Occipital lobe (tissue), 1 donor: ENCODE measurements at regions not wholly inside any gene's neighbourhood (a gene's known extent, or its start where the extent isn't known, plus 50 kb on each side); places are given as distances from the start of the nearest gene placed in this dataset.
"Not testable (repeated sequence)": the region's sequence is repeated elsewhere in the genome, so short reads cannot be mapped to it uniquely, and the experiment has no call there.

Experiments used
- DNase-seq: peaks from one replicate; lab custom pipeline; 2025; lab: John Stamatoyannopoulos, UW

DNA sequence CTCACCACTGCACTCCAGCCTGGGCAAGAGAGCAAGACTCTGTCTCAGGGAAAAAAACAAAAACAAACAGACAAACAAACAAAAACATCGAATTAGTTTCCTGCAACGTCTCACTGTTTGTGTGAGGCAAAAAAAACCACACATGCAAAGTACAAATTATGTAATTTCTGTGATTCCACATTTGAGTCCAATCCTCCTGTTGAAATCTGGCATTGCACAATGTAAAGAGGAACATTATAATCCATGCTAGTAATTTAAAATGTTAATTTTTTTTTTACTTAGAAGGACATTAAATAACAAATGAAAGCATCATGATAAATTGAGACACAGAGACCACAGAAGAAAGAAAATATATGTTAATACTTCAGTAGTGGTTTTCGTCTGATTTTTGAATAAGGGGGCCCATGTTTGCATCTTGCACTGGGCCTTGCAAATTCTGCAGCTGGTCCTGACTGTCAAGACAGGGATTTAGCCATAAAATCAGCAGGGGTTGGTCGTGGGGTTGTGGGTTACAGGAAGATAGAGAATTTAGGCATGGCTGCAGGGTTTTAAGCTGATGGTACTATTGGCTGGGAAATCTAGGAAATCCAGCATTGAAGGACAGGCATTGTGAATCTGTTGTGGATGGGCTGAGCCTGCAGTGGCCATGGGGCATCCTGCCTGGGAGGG, 102.6 kb upstream of the ALDH3B2 start:
- DNase-seq = no peak

DNA sequence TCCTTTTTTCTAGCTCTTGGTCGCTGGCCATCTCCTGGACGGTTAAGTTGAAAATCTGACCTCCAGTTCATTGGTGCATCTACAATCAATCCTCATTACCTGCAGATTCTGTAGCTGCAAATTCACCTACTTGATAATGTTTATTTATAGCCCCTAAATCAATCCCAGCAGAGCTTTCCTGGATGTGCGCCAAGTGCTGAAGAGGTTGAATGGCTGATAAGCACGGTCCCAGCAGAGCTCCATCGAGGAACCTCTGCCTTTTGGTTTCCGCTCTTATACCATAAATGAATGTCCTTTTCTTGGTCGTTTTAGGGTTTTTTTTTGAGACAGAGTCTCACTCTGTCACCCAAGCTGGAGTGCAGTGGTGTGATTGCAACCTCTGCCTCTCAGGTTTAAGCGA, 99.8 kb upstream of the ALDH3B2 start:
- not testable (repeated sequence) for DNase-seq

DNA sequence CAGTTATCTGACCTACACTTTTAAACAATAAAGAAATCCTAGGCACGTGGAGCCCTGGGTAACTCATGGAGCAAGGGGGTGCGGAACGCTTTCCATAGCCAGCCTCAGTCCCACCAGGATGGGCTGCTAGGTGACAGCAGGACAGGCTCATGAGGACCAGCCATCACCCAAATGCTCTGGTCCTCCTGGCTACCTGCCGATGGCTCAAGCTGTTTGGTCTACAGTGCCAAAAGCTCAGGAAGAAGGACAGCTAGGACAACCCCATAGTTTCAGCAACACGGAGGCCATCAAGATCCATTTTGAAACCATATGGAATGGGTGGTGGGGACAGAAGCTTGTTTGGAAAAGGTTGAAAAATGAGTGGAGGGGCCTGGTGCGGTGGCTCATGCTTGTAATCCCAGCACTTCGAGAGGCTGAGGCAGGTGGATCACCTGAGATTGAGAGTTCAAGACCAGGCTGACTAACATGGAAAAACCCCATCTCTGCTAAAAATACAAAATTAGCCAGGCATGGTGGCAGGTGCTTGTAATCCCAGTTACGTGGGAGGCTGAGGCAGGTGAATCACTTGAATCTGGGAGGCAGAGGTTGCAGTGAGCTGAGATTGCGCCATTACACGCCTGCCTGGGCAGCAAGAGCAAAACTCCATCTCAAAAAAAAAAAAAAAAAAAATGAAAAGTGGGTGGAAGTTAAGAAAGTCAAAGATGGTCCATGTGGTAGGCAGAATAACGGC, 93.7 kb upstream of the ALDH3B2 start:
- DNase-seq = not testable (repeated sequence)

DNA sequence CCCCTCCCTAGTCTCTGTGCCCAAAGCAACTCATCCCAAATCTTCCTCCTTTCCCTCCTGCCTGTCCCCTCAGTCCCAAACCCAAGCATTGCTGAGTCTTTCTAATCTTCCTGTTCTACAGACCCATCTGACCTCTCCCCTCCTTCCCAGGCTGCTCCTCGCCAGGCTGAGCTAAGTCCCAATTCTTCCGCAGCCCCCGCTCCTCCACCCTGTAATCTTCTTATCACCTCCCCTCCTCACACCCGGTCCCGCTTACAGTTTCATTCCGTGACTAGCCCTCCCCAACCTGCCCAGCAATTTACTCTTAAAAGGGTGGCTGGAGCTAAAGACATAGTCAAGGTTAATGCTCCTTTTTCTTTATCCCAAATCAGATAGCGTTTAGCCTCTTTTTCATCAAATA, 86.8 kb upstream of the ALDH3B2 start:
- DNase-seq = not testable (repeated sequence)

DNA sequence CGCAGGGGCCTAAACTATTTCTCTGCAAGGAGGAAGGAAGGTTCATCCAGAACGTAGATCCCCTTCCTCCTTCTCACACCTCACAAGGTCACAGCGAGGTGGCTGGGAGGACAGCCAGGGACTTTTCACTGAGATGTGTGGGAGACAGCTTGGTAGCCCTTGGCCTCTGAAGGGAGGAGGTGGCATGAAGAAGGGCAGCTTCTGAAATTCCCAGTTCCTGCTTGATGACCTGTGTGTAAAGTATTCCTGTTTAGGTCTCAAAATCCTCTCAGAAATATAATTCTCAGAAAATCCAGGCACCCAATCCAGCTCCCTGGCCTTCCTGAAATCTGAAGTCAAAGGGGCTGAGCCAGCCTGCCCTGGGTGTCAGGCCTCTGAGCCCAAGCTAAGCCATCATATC, 84.9 kb upstream of the ALDH3B2 start:
- not testable (repeated sequence) for DNase-seq

DNA sequence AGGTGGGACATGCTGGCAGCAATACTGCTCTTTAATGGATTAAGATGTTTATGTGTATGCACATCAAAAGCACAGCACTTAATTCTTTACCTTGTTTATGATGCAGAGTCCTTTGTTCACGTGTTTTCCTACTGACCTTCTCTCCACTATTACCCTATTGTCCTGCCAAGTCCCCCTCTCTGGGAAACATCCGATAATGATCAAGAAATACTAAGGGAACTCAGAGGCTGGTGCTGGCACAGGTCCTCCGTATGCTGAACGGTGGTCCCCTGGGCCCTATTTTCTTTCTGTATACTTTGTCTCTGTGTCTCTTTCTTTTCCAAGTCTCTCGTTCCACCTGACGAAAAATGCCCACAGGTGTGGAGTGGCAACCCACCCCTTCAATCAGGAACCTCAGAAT, 84.0 kb upstream of the ALDH3B2 start:
- not testable (repeated sequence) for DNase-seq

DNA sequence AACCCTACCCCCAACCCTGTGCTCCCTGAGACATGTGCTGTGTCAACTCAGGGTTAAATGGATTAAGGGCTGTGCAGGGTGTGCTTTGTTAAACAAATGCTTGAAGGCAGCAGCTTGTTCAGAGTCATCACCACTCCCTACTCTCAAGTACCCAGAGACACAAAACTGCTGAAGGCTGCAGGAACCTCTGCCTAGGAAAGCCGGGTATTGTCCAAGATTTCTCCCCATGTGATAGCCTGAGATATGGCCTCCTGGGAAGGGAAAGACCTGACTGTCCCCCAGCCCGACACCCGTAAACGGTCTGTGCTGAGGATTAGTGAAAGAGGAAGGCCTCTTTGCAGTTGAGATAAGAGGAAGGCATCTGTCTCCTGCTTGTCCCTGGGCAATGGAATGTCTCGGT, 83.6 kb upstream of the ALDH3B2 start:
- not testable (repeated sequence) for DNase-seq

DNA sequence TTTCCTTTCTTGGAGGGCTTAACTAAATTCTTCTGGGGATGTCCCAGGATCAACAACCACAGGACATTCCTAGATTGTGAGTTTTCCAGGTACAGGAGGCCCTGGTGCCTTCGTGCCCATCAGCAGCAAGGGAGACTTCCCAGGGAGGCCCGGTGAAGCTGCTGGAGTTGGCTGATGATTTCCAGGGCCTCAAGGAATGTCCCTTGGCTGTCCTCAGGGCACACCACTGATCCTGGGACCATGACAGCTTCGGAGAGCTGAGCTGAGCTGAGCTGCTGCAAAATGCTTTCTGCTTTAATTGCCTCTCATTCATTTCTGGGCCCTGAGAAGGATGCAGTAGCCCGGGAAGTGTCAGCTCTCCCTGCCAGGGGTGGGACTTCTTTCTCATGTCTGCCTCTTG, 79.4 kb upstream of the ALDH3B2 start:
- DNase-seq = not testable (repeated sequence)

DNA sequence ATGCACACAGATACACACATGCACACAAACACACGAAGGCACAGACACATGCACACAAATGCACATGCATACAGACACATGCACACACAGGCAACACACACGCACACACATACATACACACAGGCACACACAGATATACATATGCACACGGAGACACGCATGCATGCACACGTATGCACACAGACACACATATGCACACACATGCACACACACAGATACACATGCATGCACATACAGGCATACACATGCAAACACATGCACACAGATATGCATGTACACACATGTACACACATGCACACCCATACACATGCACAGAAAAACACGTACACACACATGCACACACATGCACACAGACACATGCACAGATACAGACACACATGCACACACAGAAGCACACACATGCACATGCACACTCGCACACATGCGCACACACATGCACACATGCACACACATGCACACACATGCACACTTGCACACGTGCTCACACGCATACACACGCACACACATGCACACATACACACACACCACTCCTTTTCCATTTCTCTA, 70.8 kb upstream of the ALDH3B2 start:
- DNase-seq = no peak

DNA sequence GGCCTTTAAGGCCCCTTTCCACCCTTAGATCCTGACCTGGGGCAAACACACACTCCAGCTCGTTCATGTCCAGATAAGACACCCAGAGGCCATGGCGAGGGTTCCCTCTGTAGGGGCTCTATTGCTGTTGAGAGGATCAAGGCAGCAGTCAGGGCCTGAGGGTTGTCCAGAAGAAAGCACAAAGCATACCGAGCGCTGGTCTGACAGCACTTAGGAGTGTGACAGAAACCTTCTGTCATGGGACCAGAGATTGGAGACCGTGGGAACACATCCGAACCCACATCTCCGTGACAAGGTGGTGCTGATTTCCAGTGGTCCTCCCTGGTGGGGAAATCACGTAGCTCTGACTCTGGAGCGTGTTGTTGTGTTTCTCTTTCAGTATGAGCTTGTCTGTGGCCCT, 69.8 kb upstream of the ALDH3B2 start:
- not testable (repeated sequence) for DNase-seq

DNA sequence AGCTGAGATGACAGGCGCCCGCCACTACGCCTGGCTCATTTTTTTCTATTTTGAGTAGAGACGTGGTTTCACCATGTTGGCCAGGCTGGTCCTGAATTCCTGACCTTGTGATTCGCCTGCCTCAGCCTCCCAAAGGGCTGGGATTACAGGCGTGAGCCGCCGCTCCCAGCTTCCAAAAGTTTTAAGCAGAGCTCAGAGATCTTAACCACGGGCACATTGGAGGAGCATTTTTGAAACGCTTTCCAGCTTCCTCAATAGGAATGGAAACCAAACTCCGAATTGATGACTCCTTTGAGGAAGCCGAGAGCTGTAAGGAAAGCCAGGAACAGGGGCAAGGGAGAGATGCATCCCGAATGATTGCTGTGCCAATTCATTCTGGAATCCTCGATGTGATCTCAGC, 63.8 kb upstream of the ALDH3B2 start:
- DNase-seq = not testable (repeated sequence)

DNA sequence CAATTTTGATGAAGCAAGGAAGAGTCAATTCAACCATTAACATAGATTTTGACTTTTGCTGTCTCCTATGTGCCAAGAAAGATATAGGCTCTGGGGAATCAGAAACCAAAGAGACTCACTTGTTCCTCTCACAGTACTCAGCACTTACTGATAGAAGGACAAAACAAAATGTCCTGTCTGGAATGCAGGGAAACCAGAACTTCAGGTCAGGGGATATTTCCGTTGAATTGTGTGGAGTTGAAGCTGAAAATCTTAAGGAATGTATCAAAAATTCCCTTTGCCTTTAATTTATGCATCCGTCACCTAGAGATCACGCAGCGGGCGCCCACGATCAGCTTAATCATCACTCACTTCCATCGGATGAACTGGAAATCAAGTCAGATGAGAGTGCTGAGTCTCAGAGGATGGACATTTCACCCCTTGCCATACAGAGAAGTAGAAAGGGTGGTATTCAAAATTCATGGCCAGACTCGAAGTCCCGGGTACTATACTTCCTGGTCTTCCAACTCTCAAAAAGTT, 63.2 kb upstream of the ALDH3B2 start:
- DNase-seq = not testable (repeated sequence)

DNA sequence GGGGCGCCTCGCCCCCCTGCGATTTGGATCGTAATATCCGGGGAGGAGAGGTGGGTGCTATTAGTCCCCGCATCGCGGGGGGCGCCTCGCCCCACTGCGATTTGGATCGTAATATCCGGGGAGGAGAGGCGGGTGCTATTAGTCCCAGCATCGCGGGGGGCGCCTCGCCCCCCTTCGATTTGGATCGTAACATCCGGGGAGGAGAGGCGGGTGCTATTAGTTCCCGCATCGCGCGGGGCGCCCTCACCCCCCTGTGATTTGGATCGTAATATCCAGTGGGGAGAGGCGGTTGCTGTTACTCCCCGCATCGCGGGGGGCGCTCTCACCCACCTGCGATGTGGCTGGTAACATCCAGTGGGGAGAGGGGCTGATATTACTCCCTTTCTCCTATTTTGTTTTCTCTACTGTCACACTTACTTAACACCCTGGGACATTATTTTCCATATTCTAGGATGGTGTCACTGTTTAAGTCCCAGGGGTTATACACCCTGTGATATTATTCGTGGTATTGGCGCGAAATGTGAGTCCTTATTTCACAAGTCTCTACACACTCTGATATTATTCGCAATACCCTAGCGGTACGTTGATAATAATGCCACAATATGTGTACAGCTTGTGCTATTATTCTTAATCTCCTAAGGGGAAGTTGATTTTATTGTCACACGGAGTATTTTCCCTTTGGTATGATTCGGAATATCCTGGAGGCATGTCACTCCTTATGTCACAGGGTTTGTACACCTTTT, 57.8 kb upstream of the ALDH3B2 start:
- DNase-seq = no peak

DNA sequence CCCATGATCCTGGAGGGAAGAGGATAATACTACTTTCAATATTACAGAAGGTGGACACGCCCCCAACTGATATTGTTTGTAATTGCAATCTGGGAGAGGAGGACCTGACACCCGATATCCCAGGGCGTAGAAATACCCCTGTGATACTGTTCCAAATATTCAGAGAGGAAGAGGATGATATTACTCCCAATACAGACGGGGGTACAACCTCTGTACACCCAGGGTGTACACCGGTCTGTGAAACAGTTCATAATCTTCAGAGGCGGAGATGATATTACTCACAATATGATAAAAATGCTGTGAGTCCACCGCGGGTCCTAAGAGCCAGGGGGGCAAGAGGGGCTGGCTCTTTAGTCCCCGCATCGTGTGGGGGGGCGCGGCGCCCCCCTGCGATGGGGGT, 57.2 kb upstream of the ALDH3B2 start:
- DNase-seq = no peak

DNA sequence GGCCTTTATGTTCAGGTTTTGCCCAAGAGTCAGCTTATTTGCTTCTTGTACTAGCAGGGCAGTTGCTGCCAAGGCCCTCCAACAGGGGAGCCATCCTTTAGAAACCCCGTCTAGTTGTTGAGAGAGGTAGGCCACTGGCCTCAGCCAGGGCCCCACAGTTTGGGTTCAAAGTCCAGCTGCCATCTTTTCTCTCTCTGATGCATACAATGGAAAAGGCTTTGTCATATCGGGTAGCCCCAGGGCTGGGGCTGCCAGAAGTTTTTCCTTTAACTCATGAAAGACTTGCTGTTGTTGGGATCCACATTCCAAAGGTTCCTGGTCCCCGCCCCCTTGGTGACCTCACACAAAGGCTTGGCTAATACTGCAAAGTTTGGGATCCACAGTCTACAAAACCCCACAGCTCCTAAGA, 53.7 kb upstream of the ALDH3B2 start:
- DNase-seq = not testable (repeated sequence)

DNA sequence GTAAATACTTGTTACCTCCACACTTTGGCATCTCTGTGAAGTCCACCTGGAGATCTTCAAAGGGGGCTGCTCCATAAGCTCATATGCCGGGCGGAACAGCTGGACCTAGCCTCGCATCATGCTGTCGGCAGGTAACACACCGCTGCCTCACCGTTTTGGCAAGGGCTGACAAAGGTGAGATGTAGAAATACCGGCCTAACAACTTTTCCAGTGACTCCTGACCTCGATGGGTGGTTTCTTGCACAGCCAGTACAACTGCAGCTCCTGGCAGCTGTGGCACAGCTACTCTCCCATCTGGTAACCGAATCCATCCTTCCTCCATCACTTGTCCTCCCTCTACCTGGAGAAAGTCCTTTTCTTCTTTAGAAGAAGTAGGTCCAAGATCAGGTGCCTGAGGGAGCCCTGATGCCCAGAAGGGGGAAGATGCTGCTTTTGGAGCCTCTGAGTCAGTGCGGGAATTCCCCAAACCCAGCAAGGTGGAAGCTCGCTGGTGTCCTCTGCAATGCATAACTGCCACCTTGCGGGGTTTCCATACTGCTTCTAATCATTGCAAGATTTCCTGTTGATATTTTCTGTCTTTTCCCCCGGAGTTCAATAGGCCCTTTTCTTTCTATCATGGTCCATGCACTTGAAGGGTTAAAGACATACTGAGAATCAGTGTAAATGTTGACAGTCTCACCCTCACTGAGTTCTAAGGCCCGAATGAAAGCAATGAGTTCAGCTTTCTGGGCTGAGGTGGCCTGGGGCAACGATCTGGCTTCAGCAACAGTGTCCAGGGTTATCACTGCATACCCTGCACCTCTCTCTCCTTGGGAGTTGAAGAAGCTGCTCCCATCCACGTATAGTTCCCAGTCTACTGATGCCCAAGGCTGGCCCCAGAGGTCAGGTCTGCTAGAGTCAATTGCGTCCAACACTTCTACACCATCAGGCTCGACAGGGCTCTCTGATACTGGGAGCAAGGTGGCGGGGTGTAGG, 52.9 kb upstream of the ALDH3B2 start:
- DNase-seq = not testable (repeated sequence)
